Spinal cord (tissue), 9 donors: ENCODE measurements at regions not wholly inside any gene's neighbourhood (a gene's known extent, or its start where the extent isn't known, plus 50 kb on each side); places are given as distances from the start of the nearest gene placed in this dataset.
A peak's percentile ranks its signal among the peaks of the same experiment; 100 is the strongest.

Experiments
- DNase-seq, 6 donors: peaks; one replicate each; pipeline versions ENCODE4 v3.0.0 to v3.0.0-alpha.2; 2013 to 2015; ENCODE audit warnings: low spot score in 6 of 6, low read depth in 4 of 6
- H3K27ac ChIP-seq: one replicate; pipeline ENCODE4 v1.5.1; 2013; ENCODE audit warnings: low read depth, low read length, control low read depth
- H3K27me3 ChIP-seq: one replicate; pipeline ENCODE4 v1.6.1; 2013; ENCODE audit warnings: low read length; ENCODE audit not compliant: control insufficient read depth, insufficient read depth
- H3K36me3 ChIP-seq: one replicate; pipeline ENCODE4 v1.6.1; 2013; ENCODE audit warnings: low read length; ENCODE audit not compliant: control insufficient read depth, insufficient read depth
- H3K4me1 ChIP-seq: one replicate; pipeline ENCODE4 v1.6.1; 2013; ENCODE audit warnings: low read length; ENCODE audit not compliant: control insufficient read depth, insufficient read depth
- H3K4me3 ChIP-seq: one replicate; pipeline ENCODE4 v1.5.1; 2013; ENCODE audit warnings: low read depth, low read length, control low read depth
- H3K9me3 ChIP-seq: one replicate; pipeline ENCODE4 v1.6.1; 2013; ENCODE audit warnings: low read length; ENCODE audit not compliant: control insufficient read depth, insufficient read depth
- WGBS: methylation state at CpG from one replicate; pipeline ENCODE4 v1.1.5; 2013; ENCODE audit warnings: missing lambda C conversion rate; ENCODE audit not compliant: insufficient coverage; 5-methylcytosine and 5-hydroxymethylcytosine counted together
- donor health status: healthy.

DNA sequence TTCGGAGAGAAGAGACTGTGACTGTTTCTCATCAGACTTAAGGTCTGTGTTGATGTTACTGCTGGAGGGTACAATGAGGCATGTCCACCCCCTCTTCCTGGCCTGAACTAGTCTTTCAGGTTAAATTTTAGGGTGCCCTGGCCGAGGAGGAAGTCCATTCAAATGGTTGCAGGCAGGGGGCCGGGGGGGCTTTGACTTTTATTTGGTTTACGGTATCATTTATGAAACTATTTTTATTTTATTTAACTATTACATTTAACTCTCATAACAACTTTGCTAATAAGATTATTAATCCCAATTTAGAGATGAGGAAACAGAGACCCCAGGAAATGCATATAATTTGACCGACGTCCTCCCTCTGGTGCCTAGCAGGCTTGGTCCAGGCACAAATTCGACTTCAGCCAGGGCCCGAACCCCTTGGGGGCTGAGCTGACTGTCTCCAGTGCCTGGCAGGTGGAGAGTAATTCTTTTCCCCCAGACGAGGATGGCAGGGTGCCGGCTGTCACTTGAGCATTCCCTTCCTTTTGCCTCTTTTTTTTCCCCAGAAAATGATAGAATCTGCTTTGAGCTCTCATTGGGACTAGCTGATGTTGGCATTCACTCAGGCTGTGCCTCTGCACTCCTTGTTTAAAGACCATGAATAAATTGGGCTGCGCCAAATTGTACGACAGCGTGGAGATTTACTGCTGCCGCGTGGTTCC, 255.3 kb upstream of the SALL3 start:
- H3K27ac ChIP-seq = peak overlapping the region; percentile 78
- 28% methylated on average over 8 of the region's 15 CpGs for WGBS
- H3K4me1 ChIP-seq = peaks cover 48% of the 10 kb centered on the region
- no peak overlapping the region for H3K4me3 ChIP-seq
- peaks cover 17% of the 10 kb centered on the region for H3K27me3 ChIP-seq
- H3K9me3 ChIP-seq = no peaks in the 10 kb centered on the region
- DNase-seq = peak in 4 of 6 donors; percentile 48 to 88 (median 68)
- H3K36me3 ChIP-seq = peaks cover 4% of the 10 kb centered on the region

GRCh38 chr18:78725426-78725825, 254.2 kb upstream of the SALL3 start:
- H3K4me1 ChIP-seq = peaks cover 46% of the 10 kb centered on the region
- no peak overlapping the region for H3K4me3 ChIP-seq
- H3K36me3 ChIP-seq = peaks cover 4% of the 10 kb centered on the region
- H3K9me3 ChIP-seq = no peaks in the 10 kb centered on the region
- no peak for DNase-seq
- no peak overlapping the region for H3K27ac ChIP-seq
- 89% methylated on average over 8 of the region's 10 CpGs for WGBS
- peaks cover 17% of the 10 kb centered on the region for H3K27me3 ChIP-seq

- Histone ChIP-seq H3K4me3 (no peak overlapping the region), H3K4me1 (peaks cover 37% of the 10 kb centered on the region), H3K36me3 (peaks cover 4% of the 10 kb centered on the region), H3K9me3 (no peaks in the 10 kb centered on the region), H3K27ac (no peak overlapping the region), H3K27me3 (peaks cover 8% of the 10 kb centered on the region)
- WGBS = 97% methylated on average over 48 of the region's 50 CpGs
- no peak for DNase-seq
Observed at GRCh38 chr18:78726326-78727056, 253.1 kb upstream of the SALL3 start.

DNA sequence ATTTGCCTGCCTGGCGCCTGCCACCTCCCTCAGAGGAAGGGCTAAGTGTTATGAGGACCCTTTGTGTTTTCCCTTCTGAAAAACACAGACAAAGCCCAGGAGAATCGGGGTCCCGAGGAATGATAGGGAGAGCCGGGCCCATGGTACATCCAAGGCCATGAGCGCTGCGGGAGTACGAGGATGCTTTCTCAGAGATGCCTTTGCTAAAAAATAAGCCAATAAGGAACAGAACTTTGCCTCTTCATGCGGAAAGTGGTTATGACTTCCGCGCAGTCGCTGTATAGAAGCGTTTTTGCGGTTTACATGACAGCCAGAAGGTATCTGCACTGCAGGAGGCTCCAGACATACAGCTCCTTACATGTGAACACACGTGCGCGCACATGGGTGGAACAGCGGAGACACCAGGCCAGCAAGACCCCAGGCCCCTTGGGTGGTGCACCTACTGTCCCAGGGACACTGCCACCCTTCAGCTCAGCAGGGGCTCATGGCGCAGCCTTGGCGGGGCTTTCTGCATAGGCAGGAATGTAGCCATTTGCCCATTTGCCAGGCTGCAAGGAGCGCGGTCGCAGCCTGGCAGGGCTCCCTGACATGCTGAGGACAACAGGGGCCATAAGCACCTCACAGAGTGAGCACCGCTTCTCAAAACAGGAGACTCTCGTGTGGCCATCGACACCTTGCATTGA, 252.4 kb upstream of the SALL3 start:
- Histone ChIP-seq H3K4me3 (no peak overlapping the region), H3K36me3 (peaks cover 4% of the 10 kb centered on the region), H3K4me1 (peaks cover 30% of the 10 kb centered on the region), H3K27ac (no peak overlapping the region), H3K27me3 (peaks cover 6% of the 10 kb centered on the region), H3K9me3 (no peaks in the 10 kb centered on the region)
- DNase-seq = no peak
- 91% methylated on average over 22 of the region's 25 CpGs for WGBS

GRCh38 chr18:78727877-78728783, 251.5 kb upstream of the SALL3 start:
- no peak for DNase-seq
- H3K4me1 ChIP-seq = peaks cover 27% of the 10 kb centered on the region
- H3K36me3 ChIP-seq = peaks cover 4% of the 10 kb centered on the region
- H3K4me3 ChIP-seq = no peak overlapping the region
- no peak overlapping the region for H3K27ac ChIP-seq
- H3K9me3 ChIP-seq = no peaks in the 10 kb centered on the region
- WGBS = 94% methylated on average over 19 of the region's 22 CpGs
- H3K27me3 ChIP-seq = peaks cover 3% of the 10 kb centered on the region

DNA sequence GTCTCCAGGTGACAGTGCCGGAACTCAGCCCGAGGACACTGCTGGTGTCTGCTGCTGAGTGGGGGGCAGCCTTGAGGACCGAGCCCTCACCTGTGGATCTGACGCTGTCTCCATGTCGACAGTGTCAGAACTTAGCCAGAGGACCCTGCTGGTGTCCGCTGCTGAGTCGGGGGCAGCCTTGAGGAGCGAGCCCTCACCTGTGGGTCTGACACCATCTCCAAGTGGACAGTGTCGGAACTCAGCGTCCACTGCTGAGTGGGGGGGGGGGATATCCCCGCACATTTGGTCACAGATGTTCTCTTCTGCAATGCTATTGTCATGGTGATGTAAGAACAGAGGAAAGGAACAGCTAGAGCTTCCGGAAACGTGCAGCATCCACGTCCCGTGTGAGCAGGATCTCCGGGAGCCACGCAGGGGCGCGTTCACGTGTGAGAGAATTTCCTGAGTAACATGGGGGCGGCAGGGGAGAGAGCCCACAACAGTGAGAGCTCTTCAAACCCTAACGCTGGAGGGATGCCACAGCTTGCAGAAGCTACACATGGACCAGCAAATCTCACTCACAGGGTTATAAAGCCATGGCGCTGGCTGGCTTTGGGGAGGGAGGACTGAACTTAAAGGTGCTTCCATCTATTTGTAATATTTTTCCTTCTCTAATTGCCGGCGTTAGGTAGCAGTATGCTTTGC, 250.7 kb upstream of the SALL3 start:
- 89% methylated on average over 13 of the region's 25 CpGs for WGBS
- Histone ChIP-seq H3K36me3 (peaks cover 4% of the 10 kb centered on the region), H3K27ac (no peak overlapping the region), H3K4me3 (no peak overlapping the region), H3K4me1 (peaks cover 26% of the 10 kb centered on the region), H3K9me3 (no peaks in the 10 kb centered on the region), H3K27me3 (no peaks in the 10 kb centered on the region)
- no peak for DNase-seq

- no peaks in the 10 kb centered on the region for H3K27me3 ChIP-seq
- H3K4me1 ChIP-seq = peaks cover 26% of the 10 kb centered on the region
- WGBS = 70% methylated on average over 3 of the region's 10 CpGs
- H3K27ac ChIP-seq = no peak overlapping the region
- H3K4me3 ChIP-seq = no peak overlapping the region
- no peak for DNase-seq
- H3K9me3 ChIP-seq = no peaks in the 10 kb centered on the region
- peaks cover 4% of the 10 kb centered on the region for H3K36me3 ChIP-seq
Observed at GRCh38 chr18:78730546-78730945, 249.1 kb upstream of the SALL3 start.

- Histone ChIP-seq H3K27ac (no peak overlapping the region), H3K4me3 (no peak overlapping the region), H3K4me1 (peaks cover 26% of the 10 kb centered on the region), H3K9me3 (no peaks in the 10 kb centered on the region), H3K36me3 (peaks cover 4% of the 10 kb centered on the region), H3K27me3 (no peaks in the 10 kb centered on the region)
- WGBS = 82% methylated on average over 20 of the region's 20 CpGs
- no peak for DNase-seq
Observed at GRCh38 chr18:78731016-78731397, 248.6 kb upstream of the SALL3 start.
